ENCODE measurements at regions not wholly inside any gene's neighbourhood (a gene's known extent, or its start where the extent isn't known, plus 50 kb on each side); places are given as distances from the start of the nearest gene placed in this dataset.

- BruUV-seq (replicated peaks): no TSS peak
- Histone ChIP-seq H3K4me3 (replicated peaks in 1 of 2; ENCODE audit: low read depth in 1 of 2, low read length in 2 of 2) (no peak overlapping the region), H3K9me3 (ENCODE audit: control insufficient read depth in 1 of 2, insufficient read depth in 1 of 2, low read depth in 1 of 2, low read length in 2 of 2) (peaks cover 0 to 6% of the 10 kb centered on the region in 2 experiments; a peak in 2 of 4 replicates), H3K36me3 (ENCODE audit: control insufficient read depth in 1 of 2, insufficient read depth in 2 of 2, low read length in 2 of 2) (no peaks in the 10 kb centered on the region), H3K9ac (ENCODE audit: low read length) (no peak overlapping the region), H2AFZ (ENCODE audit: low read depth, low read length, poor library complexity, severe bottlenecking) (no peak overlapping the region), H4K20me1 (ENCODE audit: insufficient read depth) (no peaks in the 10 kb centered on the region), H3K4me1 (ENCODE audit: control insufficient read depth in 1 of 2, insufficient read depth in 2 of 2, low read length in 2 of 2) (no peaks in the 10 kb centered on the region), H3K27ac (ENCODE audit: low read depth, low read length) (no peak overlapping the region), H3K9me2 (ENCODE audit: insufficient read depth) (no peaks in the 10 kb centered on the region), H3K4me2 (ENCODE audit: low read length) (no peak overlapping the region), H3K79me2 (ENCODE audit: insufficient read depth, low read length) (no peaks in the 10 kb centered on the region), H3K27me3 (ENCODE audit: insufficient read depth, low read length) (no peaks in the 10 kb centered on the region)
- RAD21 ChIA-PET (ENCODE audit: low non-redundant PET in 1 of 2, low total read pairs in 2 of 2, uncharacterized antibody in 2 of 2, unreplicated experiment in 2 of 2): no interaction called here
- no peak for ATAC-seq
- TF ChIP-seq ZBTB33 (IDR thresholded peaks at IDR 0.05; ENCODE audit: extremely low read depth, insufficient replicate concordance, low read length) (no peak), TCF7L2 (IDR thresholded peaks at IDR 0.05; ENCODE audit: borderline replicate concordance, extremely low read depth, insufficient read depth, insufficient read length) (no peak), YY1 (IDR thresholded peaks at IDR 0.05; ENCODE audit: extremely low read depth, insufficient replicate concordance, low read depth, low read length) (no peak), SRF (IDR thresholded peaks at IDR 0.05; ENCODE audit: low read depth) (no peak), SP1 (IDR thresholded peaks at IDR 0.05; ENCODE audit: low read depth) (no peak), EZH2phosphoT487 (IDR thresholded peaks at IDR 0.05; ENCODE audit: borderline replicate concordance) (no peak), EGR1 (IDR thresholded peaks at IDR 0.05; ENCODE audit: low read depth) (no peak)
- TF ChIP-seq, protein P1, sequence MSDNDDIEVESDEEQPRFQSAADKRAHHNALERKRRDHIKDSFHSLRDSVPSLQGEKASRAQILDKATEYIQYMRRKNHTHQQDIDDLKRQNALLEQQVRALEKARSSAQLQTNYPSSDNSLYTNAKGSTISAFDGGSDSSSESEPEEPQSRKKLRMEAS (IDR thresholded peaks at IDR 0.05): no peak
- CTCF ChIA-PET: no interaction called here
- intact Hi-C loops (cut with micrococcal nuclease): no loop called here
- DNase-seq (ENCODE audit: low read depth, low spot score): no peak
- POLR2A ChIA-PET: no interaction called here
These were observed 252.6 kb upstream of the ANKRD30A start for GRCh38 chr10:36872702-36873393.
